K562 (cell line): ENCODE measurements at regions not wholly inside any gene's neighbourhood (a gene's known extent, or its start where the extent isn't known, plus 50 kb on each side); places are given as distances from the start of the nearest gene placed in this dataset.

Experiments used
- ATAC-seq: fragments of 200-7000 bp; cut with Tn5 transposase; 3 replicates; pipeline ENCODE4 v1.9.1; 2020; ENCODE audit warnings: moderate library complexity
- BruUV-seq: library from RNA; stranded (reverse); fragments of 400-500 nt; replicated peaks from 2 replicates; lab custom pipeline; 2021; lab: Mats Ljungman, UMichigan
- CTCF ChIA-PET: fragments of 300-600 bp; formaldehyde crosslinking; extraction: SDS; loops from one replicate; lab custom pipeline; 2021; ENCODE audit warnings: low intra/inter-chr PET ratio; lab: Yijun Ruan, JAX
- POLR2A ChIA-PET: fragments of 300-600, 350-650 bp; sonication (Branson Sonifier 250); formaldehyde crosslinking; extraction: SDS; loops from one replicate; lab custom pipeline; 2021; ENCODE audit warnings: antibody characterized with exemption, inconsistent platforms; lab: Yijun Ruan, JAX
- DNase-seq, 4 experiments: peaks; one replicate each; pipeline versions ENCODE4 v3.0.0 to v3.0.0-alpha.2; 2011 to 2018; ENCODE audit warnings: low spot score in 3 of 4, mixed read lengths in 3 of 4; ENCODE audit errors: extremely low read depth in 1 of 4
- FAIRE-seq: peaks from 2 replicates; lab custom pipeline; 2011; peaks lifted over from hg19 to GRCh38; lab: Jason Lieb, UNC
- H2AFZ ChIP-seq: 2 replicates; pipeline ENCODE4 v1.6.0; 2011; ENCODE audit warnings: low read depth, low read length, control low read depth, inconsistent platforms
- H3K27ac ChIP-seq: fragments of 200-600 bp; 3 replicates; pipeline ENCODE4 v1.8.0; 2011; ENCODE audit warnings: low read depth, mild to moderate bottlenecking, control low read depth, inconsistent platforms, low read length, moderate library complexity, mixed read lengths; ENCODE audit errors: extremely low read depth
- H3K27me3 ChIP-seq, 2 experiments: fragments of 300-600 bp in 1 of 2; 2 replicates in 1 of 2; 3 replicates in 1 of 2; pipeline versions ENCODE4 v1.6.0 to v1.8.0; 2011; ENCODE audit warnings: inconsistent platforms in 2 of 2, low read length in 2 of 2, mild to moderate bottlenecking in 1 of 2, mixed read lengths in 1 of 2, moderate library complexity in 1 of 2; ENCODE audit not compliant: control insufficient read depth in 2 of 2, insufficient read depth in 2 of 2
- H3K36me3 ChIP-seq: fragments of 300-600 bp; 3 replicates; pipeline ENCODE4 v1.8.0; 2011; ENCODE audit warnings: mild to moderate bottlenecking, low read length, inconsistent platforms; ENCODE audit not compliant: control insufficient read depth, insufficient read depth
- H3K4me1 ChIP-seq, 2 experiments: fragments of 200-600 bp in 1 of 2; replicated peaks in 1 of 2; 2 replicates in 1 of 2; 3 replicates in 1 of 2; pipeline versions ENCODE4 v1.5.1 to v1.8.0; 2011; ENCODE audit warnings: inconsistent platforms in 2 of 2, low read length in 2 of 2, mild to moderate bottlenecking in 1 of 2, mixed read lengths in 1 of 2, moderate library complexity in 1 of 2; ENCODE audit not compliant: control insufficient read depth in 2 of 2, insufficient read depth in 2 of 2
- H3K4me2 ChIP-seq: 2 replicates; pipeline ENCODE4 v1.6.1; 2011; ENCODE audit warnings: low read length, control low read depth, inconsistent platforms, mixed read lengths; ENCODE audit not compliant: insufficient read depth
- H3K4me3 ChIP-seq: fragments of 200-600 bp; sonication (generic), shearing (Covaris generic); 2 replicates; pipeline ENCODE4 v1.5.1; 2016; ENCODE audit warnings: control low read depth, inconsistent platforms
- H3K79me2 ChIP-seq: fragments of 200-600 bp; 3 replicates; pipeline ENCODE4 v1.8.0; 2011; ENCODE audit warnings: low read length, inconsistent platforms; ENCODE audit not compliant: control insufficient read depth, insufficient read depth
- H3K9ac ChIP-seq, 2 experiments: 2 replicates each; pipeline versions ENCODE4 v1.6.0 to v1.6.1; 2011; ENCODE audit warnings: low read depth in 2 of 2, low read length in 2 of 2, control low read depth in 1 of 2, inconsistent platforms in 1 of 2, mild to moderate bottlenecking in 1 of 2, mixed read lengths in 1 of 2; ENCODE audit not compliant: insufficient read depth in 1 of 2
- H3K9me1 ChIP-seq: one replicate; pipeline ENCODE4 v1.6.0; 2011; ENCODE audit warnings: inconsistent platforms, mild to moderate bottlenecking, low read length, moderate library complexity; ENCODE audit not compliant: control insufficient read depth, insufficient read depth
- H3K9me3 ChIP-seq: replicated peaks from 2 replicates; pipeline ENCODE4 v1.5.1; 2011; ENCODE audit warnings: low read depth, low read length, inconsistent platforms; ENCODE audit not compliant: control insufficient read depth, insufficient read depth
- H4K20me1 ChIP-seq: replicated peaks from 2 replicates; pipeline ENCODE4 v1.6.1; 2011; ENCODE audit warnings: low read length, inconsistent platforms, mixed read lengths; ENCODE audit not compliant: control insufficient read depth, insufficient read depth
- ATF7 ChIP-seq: fragments of 450-650 bp; IDR thresholded peaks from 2 replicates; pipeline ENCODE4 v1.7.1; 2014; ENCODE audit warnings: mild to moderate bottlenecking, moderate library complexity
- BHLHE40 ChIP-seq: IDR thresholded peaks from 2 replicates; pipeline ENCODE4 v1.6.1; 2011; ENCODE audit warnings: low read length, improper control_type of control experiment
- ETV5 ChIP-seq: sonication (generic); formaldehyde crosslinking; IDR thresholded peaks from 2 replicates; pipeline ENCODE4 v1.4.0; 2020; ENCODE audit warnings: low read depth, mild to moderate bottlenecking, missing genetic modification reagents
- IRF1 ChIP-seq: sonication (generic); formaldehyde crosslinking; IDR thresholded peaks from 2 replicates; pipeline ENCODE4 v1.8.0; 2022; ENCODE audit warnings: missing genetic modification reagents, mild to moderate bottlenecking, borderline replicate concordance
- KDM5B ChIP-seq: fragments of 200-600 bp; sonication (generic); IDR thresholded peaks from 2 replicates; pipeline ENCODE4 v1.6.1; 2012; ENCODE audit warnings: low read depth, mild to moderate bottlenecking, moderate library complexity, low read length, control low read depth, inconsistent platforms; ENCODE audit not compliant: insufficient replicate concordance
- KLF1 ChIP-seq: fragments of 450-650 bp; IDR thresholded peaks from 2 replicates; pipeline ENCODE4 v1.6.1; 2016; ENCODE audit warnings: missing genetic modification characterization, missing compliant biosample characterization
- PREB ChIP-seq: sonication (generic); formaldehyde crosslinking; IDR thresholded peaks from 2 replicates; pipeline ENCODE4 v1.8.1; 2023; ENCODE audit warnings: mild to moderate bottlenecking, missing genetic modification reagents
- ZNF165 ChIP-seq: fragments of 250-450 bp; sonication (Bioruptor Pico); IDR thresholded peaks from 2 replicates; pipeline ENCODE4 v1.4.0; 2020; ENCODE audit warnings: borderline replicate concordance
- WGBS: fragments of 100-300 bp; shearing (Covaris generic); methylation state at CpG from one replicate; pipeline ENCODE4 v1.1.6; 2016; ENCODE audit warnings: low coverage, mixed read lengths; ENCODE audit not compliant: insufficient coverage; ENCODE audit errors: missing lambda C conversion rate; 5-methylcytosine and 5-hydroxymethylcytosine counted together
- in situ Hi-C: fragments of 300-500 bp; cut with MboI; formaldehyde crosslinking; loops from 4 replicates; pipeline ENCODE4 v1.15.0; 2018; ENCODE audit warnings: inconsistent platforms, mixed read lengths
- intact Hi-C: fragments of 100-400 bp; cut with micrococcal nuclease; formaldehyde crosslinking; loops from 2 replicates; pipeline ENCODE4 v1.14.2; 2022

- H3K27me3 ChIP-seq: no peaks in the 10 kb centered on the region
- ATAC-seq: no peak
- no peaks in the 10 kb centered on the region for H3K9me1 ChIP-seq
- H3K9ac ChIP-seq: no peak overlapping the region
- ChIA-PET CTCF (no interaction called here), POLR2A (interaction anchor here (0.7 to 1.0 kb wide), 2 partner anchors 13 to 80 kb away, joined by 3 to 4 read pairs; no protein-coding TSS in a partner anchor)
- BruUV-seq: no TSS peak
- 19% methylated on average over 5 of the region's 5 CpGs for WGBS
- H3K9me3 ChIP-seq: no peaks in the 10 kb centered on the region
- TF ChIP-seq ZNF165: no peak
- no peak for TF ChIP-seq ETV5
- TF ChIP-seq PREB (CRISPR knock-in tag): no peak
- TF ChIP-seq KLF1: no peak
- no peak for TF ChIP-seq KDM5B
- TF ChIP-seq BHLHE40: no peak
- TF ChIP-seq ATF7: no peak
- TF ChIP-seq IRF1 (CRISPR knock-in tag): no peak
- no peak overlapping the region for H3K4me2 ChIP-seq
- H3K27ac ChIP-seq: no peak overlapping the region
- in situ Hi-C loops (no loop called here), intact Hi-C loops (no loop called here)
- H3K4me3 ChIP-seq: no peak overlapping the region
- DNase-seq: no peak
- H3K79me2 ChIP-seq: no peaks in the 10 kb centered on the region
- H2AFZ ChIP-seq: no peak overlapping the region
- no peak for FAIRE-seq
- H3K36me3 ChIP-seq: no peaks in the 10 kb centered on the region
- H4K20me1 ChIP-seq: no peaks in the 10 kb centered on the region
- no peaks in the 10 kb centered on the region for H3K4me1 ChIP-seq
Measured at GRCh38 chr6:56693246-56693607, 50.5 kb upstream of the DST start.
